GOT3 (cell line): ENCODE measurements at regions not wholly inside any gene's neighbourhood (a gene's known extent, or its start where the extent isn't known, plus 50 kb on each side); places are given as distances from the start of the nearest gene placed in this dataset.

Experiments used
- DNase-seq: peaks from one replicate; lab custom pipeline; 2025; ENCODE audit warnings: mixed read lengths; lab: John Stamatoyannopoulos, UW

DNA sequence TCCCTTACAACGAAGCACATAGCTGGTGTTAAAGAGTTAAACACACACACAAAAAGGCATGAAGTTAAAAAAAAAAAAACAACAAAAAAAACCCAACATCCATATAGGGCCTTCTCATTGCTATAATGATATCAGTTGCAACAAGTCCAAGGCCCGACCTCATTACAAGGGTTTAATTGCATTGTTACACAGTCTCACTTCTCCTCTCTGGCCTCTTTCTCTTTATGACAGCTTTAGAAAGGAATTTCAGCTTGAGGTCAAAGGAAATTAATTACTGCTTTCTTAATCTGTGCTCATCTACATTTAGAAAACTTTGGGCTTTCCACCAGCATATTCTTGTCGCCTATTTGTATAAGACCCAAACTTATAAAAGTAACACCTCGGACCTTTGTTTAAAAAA is 342.1 kb downstream of the NR2F2 start:
- no peak for DNase-seq

DNA sequence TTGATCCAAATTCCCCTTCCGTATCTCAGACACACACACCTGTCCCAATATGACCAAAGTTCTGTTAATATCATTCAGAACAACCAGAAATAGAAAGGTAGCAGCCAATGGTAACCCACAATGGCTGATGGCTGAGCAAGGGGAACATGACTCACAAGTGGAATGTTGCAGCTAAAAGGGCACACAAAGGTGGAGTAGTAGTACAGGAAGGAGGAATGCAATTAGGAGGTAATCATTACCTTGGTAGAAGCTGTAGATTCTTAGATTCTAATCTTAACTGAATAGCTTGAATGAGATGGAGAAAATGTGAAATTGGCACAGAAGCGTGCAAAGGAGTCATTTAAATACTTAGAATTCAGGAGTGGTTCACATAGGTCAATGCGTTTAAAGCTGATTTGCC is 347.9 kb downstream of the NR2F2 start:
- DNase-seq = no peak

DNA sequence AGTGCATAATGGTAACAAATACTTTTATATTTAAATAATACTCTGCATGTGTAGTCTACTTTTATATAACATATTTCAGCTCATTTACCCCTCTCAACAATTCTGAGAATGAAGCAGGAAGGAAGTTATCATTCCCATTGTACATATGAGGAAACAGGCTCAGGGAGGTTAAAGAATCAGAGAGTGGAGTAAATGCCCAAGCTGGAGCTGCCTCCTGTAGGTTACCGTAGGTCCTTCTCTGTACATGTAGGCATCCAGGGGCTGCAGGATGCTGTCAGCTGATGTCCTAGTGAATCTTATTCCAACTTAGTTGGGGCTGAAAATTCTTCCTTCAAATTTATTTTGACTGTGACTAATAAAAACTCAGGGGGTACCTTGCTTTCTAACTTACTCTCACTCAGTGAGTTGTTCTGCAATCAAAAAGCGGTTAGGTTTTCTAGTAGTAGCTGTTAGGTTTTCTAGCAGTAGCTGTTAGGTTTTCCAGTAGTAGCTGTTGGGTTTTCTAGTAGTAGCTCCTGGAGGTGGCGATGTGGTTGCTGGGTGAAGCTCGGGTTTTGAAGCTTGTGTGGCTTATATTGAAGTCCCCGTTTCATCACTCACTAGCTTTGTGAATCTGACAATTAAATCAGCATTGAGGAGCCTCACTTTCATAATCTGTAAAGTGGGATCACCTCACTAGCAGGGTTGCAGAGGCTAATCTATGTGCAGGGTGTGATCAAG is 357.0 kb downstream of the NR2F2 start:
- DNase-seq = no peak

DNA sequence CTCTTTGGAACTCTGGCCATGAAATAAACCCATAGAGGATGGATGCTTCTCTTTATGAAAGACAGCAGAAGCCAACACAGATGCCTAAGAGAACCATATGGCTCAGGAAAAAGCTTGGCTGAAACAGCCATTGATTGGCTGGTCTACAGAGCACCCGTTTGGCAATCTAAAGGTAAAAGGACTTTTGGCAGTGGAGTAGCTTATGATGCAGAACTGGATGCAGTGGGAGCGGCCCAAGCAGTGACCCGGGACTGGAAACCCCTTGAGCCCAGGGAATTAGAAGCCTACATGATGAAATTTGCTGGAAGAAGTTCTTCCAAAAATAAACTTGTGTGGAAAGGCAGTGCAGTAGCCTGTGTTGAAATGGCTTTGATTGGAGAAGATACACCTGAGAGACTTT is 360.2 kb downstream of the NR2F2 start:
- no peak for DNase-seq

DNA sequence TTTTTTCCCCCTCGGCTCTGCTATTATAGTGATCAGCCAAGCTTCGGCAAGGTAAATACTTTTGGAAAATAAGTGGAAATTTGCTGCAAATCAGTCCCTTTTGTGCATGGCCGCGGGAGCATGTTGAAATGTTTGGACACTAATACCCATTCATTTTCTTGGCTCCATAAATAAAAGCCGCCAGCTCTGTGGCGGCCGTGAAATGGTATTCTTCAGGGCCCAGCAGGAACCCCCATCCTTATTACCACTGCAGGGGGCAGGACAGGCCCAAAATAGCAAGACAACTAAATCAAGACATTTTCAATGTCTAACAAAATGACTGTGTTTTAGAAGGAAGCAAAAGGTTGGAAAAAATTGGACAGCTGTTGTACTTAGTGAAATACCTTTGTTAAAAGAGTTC is 362.3 kb downstream of the NR2F2 start:
- no peak for DNase-seq

DNA sequence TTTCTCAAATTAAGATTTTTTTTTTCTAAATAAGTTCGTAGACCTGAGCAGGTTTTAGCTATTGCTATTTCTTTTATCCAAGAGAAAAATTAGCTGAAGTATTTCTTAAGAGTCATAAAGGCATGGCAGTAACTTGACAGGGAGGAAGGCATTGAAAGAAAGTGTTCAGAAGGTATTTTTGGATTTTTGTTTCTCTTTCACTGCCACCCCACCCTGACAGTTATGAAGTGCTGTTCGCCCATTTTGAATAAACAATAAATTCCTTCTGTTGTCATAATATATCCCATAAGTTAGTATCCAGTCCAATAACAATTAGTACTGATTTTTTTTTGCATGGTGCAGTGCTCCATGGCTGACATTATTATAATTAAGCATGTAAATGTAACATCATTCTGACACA is 363.0 kb downstream of the NR2F2 start:
- DNase-seq = no peak

DNA sequence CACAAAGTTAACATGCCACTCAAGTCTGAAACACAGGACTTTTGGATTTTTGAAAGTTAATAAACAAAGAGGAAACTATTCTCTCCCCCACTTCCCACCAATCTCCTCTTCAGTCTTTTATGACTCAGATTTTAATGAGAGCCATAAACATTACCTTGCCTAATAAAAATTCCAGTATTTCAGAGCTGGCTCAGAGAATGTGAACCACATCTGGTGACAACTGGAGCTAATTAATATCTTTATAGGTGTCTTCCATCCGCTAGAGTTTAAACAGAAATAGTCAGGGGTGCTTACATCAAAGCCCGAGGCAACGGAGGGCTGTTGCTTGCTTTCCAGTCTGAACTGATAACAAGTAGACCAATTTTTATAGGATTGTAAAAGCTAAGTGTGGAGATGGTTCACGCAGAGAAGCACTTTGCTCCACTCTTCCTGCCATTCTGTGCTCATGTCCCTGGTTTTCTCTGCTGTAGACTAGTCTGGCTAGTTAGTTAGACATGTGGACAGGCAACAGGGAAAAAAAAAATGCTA is 363.6 kb downstream of the NR2F2 start:
- DNase-seq = no peak

DNA sequence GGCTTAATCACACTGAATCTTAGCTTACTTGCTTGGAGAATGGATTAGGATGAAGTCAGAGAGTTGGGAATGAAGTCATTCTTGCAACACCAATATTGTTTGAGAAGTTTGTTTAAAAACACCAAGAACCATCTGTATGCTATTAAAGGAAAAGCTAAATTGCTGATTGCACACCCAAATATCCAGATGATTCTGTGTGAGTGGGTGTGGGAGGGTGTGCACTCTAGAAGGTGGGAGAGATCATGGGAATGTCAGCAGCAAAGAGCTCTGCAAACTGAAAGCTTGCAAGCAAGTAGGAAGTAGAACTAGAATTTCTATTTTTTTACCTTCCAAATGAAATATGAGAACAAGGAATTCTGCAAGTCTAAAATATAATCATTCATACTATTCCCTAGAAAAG is 364.9 kb downstream of the NR2F2 start:
- DNase-seq = no peak

DNA sequence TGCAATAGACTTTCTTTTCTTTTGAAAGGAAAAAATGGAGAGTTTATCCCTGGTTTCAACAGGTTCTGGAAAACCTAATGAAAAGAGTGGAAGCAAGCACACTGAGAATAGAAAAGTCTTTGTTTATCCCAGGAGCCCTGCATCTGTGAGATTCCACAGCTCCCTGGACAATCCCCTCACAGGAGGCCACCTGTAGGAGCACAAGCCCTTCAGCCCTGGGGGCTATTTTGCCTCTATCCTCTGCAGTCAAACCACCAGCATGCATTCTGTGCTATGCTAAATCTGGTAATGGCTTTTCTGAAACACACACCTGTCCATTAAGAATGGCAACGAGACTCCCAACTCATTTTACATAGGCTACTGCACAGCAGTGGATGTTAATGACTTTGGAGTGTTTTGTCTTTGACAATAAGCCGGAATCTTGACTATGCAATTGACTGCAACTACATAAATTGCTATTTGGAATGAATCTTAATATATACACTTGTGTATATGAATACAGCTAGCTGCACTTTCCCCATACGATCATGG is 369.4 kb downstream of the NR2F2 start:
- no peak for DNase-seq

DNA sequence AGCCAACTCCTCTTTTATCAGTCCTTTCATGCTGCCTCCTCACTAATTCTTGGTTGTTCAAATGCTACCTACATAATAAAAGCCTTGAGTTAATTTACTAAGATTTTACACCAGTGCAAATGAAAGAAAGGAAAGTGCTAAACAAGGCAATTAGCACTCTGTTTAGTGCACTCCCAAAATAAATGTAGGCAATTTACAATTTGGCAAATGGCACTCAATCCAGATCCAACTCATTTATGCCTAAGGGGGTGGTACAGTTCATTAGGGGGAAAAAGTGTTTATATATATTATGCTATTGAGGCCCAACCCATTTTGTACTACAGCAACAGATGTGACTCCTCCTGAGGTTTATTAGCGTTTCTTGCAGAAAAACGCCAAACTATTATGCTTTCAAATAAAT is 370.1 kb downstream of the NR2F2 start:
- no peak for DNase-seq

DNA sequence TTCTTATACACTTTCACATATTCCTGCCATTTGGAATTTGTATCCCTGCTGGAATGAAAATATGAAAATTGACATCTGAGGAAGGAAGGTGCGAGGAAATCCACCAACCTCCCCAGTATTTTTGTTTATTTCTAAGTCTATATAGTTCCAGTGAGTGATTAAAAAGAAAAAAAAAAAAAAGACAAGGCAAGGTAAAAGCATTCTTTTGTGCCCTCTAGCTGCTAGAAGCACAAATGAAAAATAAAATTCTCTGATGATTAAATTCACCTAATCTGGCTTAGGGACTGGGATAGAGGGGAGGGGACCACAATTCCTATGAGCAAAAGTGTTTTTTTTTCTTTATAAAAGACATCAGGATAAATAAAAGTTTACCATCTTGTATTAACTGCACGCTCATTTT is 370.9 kb downstream of the NR2F2 start:
- no peak for DNase-seq

DNA sequence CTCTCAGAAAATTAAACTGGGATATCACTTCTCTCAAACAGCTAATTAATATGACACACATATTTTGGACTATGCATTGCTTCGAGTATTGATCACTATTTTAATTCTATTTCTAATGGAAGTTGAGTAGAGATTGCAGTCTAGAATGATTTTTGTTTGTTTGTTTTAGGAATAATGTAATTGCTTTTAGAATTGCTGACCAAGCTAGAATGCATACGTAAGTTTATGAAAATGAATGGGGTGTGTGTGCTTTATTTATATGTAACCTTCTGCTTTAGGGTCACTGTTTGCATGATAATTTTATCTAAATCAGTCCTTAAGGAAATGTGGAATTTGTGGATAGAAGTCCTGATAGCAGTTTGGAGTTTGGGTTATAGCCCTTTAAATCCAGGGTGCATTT is 371.4 kb downstream of the NR2F2 start:
- no peak for DNase-seq

DNA sequence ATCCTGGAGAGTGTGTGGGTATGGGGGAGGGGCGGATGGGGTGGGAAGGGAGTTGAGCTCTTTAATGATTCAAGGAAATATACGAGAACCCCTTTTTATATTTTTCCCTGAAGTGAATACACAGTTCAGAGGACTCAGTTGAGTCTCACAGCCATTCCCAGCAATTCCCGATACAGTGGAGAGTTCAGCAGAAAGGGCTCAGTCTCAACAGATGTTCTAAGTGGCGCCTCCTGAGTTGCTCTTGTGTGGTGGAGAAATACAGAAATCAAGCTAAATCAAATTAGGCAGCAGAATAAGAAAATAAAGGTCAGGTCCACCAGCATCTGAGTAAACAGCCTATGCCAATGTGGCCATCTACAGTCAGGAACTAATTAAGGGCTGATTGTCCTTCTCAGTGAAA is 372.1 kb downstream of the NR2F2 start:
- no peak for DNase-seq

DNA sequence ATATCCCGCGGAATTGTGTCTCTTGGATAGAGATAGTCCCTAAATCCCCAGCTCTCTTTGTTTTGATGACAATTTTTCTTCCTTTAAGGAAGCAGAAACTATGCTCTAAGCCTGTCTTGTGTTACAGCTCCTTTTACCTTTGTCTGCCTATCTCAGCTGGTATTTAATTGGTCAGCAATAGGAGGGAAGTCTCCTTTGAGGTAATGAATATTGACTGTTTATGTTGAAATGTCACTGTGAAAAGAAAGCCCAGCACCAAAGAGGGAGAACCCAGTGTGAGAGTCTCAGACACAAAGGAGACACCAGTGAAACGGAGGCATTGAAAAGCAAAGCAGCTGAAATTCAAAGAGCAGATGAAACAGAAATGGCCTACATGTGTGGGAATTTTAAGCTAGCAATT is 372.6 kb downstream of the NR2F2 start:
- no peak for DNase-seq

DNA sequence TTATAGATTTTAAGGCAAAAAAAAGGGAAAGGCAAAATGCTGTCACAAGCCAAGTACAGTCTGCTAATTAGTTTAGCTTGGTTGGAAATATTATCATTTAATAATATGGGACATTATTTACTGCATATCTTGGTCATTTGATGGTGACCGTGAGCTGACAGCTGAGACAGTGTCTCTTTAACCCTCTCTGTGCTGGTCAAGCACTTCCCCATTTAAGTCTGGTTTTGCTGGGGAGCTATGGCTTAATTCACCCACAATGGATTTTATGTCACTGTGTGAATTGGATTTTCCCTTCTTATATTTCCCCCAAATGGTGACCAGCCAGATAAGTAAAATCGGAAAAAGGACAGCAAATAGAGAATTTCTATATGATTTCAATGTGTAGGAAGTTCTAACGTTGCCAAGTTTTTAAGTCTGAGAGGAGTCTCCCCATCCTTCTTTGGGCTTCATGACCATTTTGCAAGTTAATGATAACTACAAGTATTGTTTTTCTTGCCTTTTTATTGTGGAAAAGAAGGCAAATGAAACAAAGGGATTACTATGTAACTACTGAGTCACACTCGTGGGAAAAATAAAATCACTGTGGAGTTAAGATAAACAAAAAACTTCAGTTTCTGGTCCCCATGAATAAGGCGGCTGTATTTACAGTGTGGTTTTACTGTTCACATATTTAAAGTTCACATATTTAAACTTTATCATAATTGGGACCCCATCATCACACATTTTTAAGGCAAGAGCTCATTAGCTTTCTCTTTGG is 373.5 kb downstream of the NR2F2 start:
- no peak for DNase-seq

DNA sequence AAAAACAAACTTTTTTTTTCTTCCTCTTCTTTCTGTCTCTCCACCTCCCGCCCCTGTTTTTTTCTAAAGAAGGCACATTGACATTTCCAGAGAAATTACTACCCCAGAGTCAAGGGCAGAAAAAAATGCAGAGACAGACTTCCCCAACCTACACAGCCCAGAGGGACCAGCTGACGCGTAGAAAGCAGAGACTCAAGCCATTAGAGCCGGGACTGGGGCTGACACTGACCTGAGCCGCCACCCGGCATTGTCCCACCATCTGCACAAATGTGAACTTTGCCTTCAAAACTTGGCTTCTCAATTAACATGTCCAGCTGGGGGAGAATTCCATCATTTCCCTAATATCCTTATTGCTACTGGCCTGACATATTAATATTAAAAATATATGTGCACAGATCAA is 385.6 kb downstream of the NR2F2 start:
- DNase-seq = no peak

DNA sequence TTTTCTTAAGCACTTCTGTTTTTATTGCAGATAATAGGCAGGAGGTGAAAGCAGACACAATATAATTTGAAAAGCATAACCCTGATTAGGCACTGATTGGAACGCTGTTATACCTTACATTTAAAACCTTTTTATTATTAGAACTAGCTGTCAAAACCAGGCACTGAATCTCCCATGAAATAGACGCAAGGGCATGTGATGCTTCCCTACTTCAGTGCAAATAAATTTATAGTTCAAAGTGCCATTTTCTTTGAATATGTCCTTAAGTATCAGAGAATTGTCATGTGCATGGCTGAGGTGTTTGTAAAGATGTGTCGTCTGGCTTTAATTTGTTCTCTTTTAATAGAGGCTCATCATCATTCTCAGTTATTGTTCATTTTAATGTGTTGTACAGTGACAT is 386.0 kb downstream of the NR2F2 start:
- DNase-seq = no peak

DNA sequence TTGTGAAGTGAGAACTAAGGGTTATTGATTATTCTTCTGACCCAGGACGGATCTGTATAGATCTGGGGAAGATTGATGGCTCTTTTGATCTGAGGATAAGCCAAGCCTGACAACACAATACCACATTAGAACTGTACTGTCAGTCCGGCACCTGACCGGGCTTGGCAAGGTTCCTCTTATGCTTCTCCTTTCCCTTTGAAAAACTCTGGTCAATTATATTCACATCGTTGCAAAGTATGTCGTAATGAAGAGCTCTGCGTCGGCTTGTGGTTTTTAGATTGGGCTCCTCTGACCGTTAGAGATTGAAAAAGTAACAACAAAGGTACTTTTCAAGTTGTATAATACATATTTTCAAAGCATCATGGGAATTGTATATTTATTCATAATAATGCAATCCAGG is 389.8 kb downstream of the NR2F2 start:
- DNase-seq = no peak

DNA sequence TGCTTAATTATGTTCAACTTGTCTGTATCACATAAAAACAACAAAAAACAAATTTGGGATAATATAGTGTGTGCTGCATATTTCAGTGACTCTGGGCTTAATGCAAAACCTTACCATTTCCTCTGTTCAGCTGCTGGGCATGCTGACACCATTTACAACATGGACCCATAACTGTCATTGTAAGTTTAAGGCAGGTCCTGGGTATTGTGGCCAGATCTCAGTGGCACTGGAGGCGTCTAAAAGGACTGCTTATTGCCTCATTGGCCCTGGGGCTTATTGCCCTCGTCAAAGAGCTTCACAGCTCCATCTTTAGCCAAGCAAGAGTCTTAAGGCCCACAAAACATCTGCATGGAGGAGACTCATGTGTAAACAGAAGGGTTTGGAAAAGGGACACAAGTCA is 390.2 kb downstream of the NR2F2 start:
- no peak for DNase-seq

DNA sequence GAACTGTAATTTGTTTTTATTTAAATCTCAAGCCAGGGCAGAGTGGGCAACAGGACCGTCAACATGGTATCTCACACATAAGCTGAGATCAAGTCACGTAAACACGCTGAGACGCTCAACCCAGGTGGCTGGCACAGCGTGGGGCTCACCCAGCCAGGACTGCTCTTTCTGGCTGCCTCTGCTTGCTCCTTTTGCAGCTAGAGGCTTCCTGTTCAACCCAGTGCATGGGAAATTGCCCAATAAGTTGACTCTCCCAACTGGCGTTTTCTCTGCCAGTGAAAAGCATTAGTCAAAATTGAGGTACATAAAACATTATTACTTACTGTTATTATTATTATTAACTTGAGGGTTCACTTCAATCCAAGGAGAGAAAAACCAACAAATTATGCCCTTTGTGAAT is 398.1 kb downstream of the NR2F2 start:
- DNase-seq = no peak

DNA sequence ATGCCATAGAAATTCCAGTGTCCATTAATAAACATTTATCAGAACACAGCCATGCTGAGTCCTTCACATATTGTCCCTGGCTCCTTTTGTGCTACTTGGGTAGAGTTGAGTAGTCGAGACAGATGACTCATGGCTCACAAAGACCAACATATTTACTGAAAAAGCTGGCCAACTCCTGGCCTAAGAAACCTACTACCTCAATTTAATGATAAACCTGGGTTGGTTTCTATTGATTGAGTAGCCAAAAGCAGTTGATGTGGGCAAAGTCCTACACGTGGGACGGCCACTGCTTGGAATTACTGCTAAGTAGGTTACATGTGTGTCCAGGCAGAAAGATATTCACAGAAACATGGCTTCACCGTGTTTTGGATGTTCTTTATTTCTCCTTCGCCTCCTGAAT is 402.2 kb downstream of the NR2F2 start:
- no peak for DNase-seq

DNA sequence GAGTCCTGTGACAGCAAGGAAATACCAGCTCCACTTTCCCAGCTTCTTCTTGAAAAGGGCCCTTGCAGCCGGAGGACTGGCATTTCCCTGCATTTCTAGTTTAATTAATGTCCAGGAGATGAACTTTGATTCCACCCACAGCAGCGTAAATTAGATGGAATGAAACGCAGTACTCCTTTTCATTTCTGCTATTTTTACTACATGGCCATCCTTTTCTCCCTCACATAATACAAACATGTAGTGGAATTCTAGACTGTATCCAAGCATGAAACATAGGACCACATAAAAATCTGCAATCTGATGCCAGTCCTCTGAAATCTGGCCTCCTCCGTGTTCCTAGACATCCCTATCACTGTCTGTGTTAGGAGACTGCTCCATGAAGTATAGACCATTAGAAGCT is 403.2 kb downstream of the NR2F2 start:
- no peak for DNase-seq

DNA sequence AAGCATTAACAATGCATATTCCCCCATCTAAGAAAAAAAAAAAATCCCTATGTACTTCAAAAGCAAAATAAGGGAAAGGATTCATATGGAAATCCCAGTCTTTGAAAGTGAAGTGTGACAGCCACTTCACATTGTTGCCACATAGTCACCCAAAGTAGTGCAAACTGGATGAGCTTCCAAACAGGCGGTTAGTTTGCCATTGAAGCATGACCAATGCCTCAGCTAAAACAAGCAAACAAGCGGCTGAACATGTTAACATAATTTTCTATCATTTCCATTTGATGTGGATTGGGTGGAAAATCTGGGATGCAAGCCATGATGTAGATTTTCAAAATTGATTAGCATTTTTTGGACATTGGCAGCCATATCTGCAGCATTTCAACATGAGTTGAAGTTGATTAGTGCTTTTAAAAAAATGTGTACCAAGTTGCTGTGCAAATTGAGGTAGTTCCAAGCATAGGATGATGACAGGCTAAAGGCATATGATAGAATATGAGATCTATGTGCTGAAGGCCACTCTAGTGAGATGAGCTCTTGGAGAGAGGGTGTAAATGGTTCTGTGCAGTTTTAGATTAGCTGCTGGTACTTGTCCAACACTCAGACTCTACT is 405.2 kb downstream of the NR2F2 start:
- DNase-seq = no peak
